Sigmoid colon (tissue), 4 donors: ENCODE measurements at regions not wholly inside any gene's neighbourhood (a gene's known extent, or its start where the extent isn't known, plus 50 kb on each side); places are given as distances from the start of the nearest gene placed in this dataset.
A peak's percentile ranks its signal among the peaks of the same experiment; 100 is the strongest.

ENCODE experiments used
- EP300 ChIP-seq, 4 donors: sonication (generic); formaldehyde crosslinking; IDR thresholded peaks; one replicate each; pipeline ENCODE4 v1.6.1; 2017; ENCODE audit warnings: antibody characterized with exemption in 4 of 4
- POLR2A ChIP-seq, 2 donors: fragments of 450-650 bp; IDR thresholded peaks; one replicate each; pipeline ENCODE4 v1.6.1; 2016; ENCODE audit warnings: antibody characterized with exemption in 2 of 2, mild to moderate bottlenecking in 2 of 2, moderate library complexity in 2 of 2
- POLR2AphosphoS5 ChIP-seq, 4 donors: sonication (generic); formaldehyde crosslinking; IDR thresholded peaks; one replicate each; pipeline ENCODE4 v1.6.1; 2017; ENCODE audit warnings: antibody characterized with exemption in 4 of 4
- TF ChIP-seq, protein P1 (sequence below), 4 experiments: fragments of 450-650 bp in 3 of 4; fragments of 200-600 bp in 1 of 4; IDR thresholded peaks; one replicate each; pipeline ENCODE4 v1.5.1; 2016 to 2019; ENCODE audit warnings: antibody characterized with exemption in 4 of 4, mild to moderate bottlenecking in 3 of 4, moderate library complexity in 2 of 4

DNA sequence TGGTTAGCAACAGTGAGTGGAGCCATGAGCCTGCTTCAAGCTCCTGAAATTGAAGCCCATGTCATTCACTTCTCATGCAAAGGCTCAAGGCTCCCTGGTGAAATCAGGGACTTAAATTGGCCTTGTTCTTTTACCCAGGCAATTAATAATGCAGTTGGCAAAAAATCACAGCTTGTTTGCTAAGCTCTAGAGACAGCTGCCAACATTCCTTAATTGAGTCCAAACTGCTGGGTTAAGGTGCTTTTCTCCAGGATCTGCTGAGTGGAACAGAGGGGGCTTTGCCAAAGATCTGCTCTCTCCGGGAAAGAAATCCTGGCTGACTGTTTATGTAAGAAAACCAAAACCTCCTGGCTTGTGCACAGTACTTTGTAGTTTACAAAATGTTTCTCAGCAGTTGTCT, 257.6 kb upstream of the GHITM start:
- TF ChIP-seq, protein P1, sequence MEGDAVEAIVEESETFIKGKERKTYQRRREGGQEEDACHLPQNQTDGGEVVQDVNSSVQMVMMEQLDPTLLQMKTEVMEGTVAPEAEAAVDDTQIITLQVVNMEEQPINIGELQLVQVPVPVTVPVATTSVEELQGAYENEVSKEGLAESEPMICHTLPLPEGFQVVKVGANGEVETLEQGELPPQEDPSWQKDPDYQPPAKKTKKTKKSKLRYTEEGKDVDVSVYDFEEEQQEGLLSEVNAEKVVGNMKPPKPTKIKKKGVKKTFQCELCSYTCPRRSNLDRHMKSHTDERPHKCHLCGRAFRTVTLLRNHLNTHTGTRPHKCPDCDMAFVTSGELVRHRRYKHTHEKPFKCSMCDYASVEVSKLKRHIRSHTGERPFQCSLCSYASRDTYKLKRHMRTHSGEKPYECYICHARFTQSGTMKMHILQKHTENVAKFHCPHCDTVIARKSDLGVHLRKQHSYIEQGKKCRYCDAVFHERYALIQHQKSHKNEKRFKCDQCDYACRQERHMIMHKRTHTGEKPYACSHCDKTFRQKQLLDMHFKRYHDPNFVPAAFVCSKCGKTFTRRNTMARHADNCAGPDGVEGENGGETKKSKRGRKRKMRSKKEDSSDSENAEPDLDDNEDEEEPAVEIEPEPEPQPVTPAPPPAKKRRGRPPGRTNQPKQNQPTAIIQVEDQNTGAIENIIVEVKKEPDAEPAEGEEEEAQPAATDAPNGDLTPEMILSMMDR (IDR thresholded peaks at IDR 0.05), result no peak
- TF ChIP-seq POLR2A (IDR thresholded peaks at IDR 0.05) (no peak), EP300 (IDR thresholded peaks at IDR 0.05) (no peak), POLR2AphosphoS5 (IDR thresholded peaks at IDR 0.05) (peak in 1 of 4 donors; percentile 26)
